Peyer's patch (tissue), 4 donors: ENCODE measurements at regions not wholly inside any gene's neighbourhood (a gene's known extent, or its start where the extent isn't known, plus 50 kb on each side); places are given as distances from the start of the nearest gene placed in this dataset.

Source experiments
- DNase-seq, 3 donors: peaks; one replicate each; pipeline ENCODE4 v3.0.0-alpha.2; 2017 to 2019
- H3K27ac ChIP-seq, 4 donors: fragments of 200-600 bp; sonication (generic); one replicate each; pipeline ENCODE4 v1.5.1; 2016 to 2019
- H3K27me3 ChIP-seq, 2 donors: fragments of 200-600 bp; sonication (generic); one replicate each; pipeline ENCODE4 v1.5.1; 2019
- H3K36me3 ChIP-seq, 3 donors: fragments of 200-600 bp; sonication (generic); one replicate each; pipeline ENCODE4 v1.5.1; 2016 to 2019
- H3K4me1 ChIP-seq, 4 donors: fragments of 200-600 bp; sonication (generic); one replicate each; pipeline ENCODE4 v1.5.1; 2016 to 2019
- H3K4me3 ChIP-seq, 4 donors: fragments of 200-600 bp; sonication (generic); 1 replicate in 3 of 4; 2 replicates in 1 of 4; pipeline ENCODE4 v1.5.1; 2016 to 2019; ENCODE audit warnings: mild to moderate bottlenecking in 1 of 4
- H3K9me3 ChIP-seq, 4 donors: fragments of 200-600 bp; sonication (generic); one replicate each; pipeline ENCODE4 v1.5.1; 2016 to 2019; ENCODE audit warnings: mild to moderate bottlenecking in 1 of 4
- POLR2A ChIP-seq, 2 donors: fragments of 450-650 bp; IDR thresholded peaks; one replicate each; pipeline ENCODE4 v1.5.1; 2017; ENCODE audit warnings: antibody characterized with exemption in 2 of 2, mild to moderate bottlenecking in 2 of 2, moderate library complexity in 2 of 2
- TF ChIP-seq, protein P1 (sequence below), 6 experiments: fragments of 450-650 bp in 4 of 6; fragments of 200-600 bp in 2 of 6; sonication (generic) in 1 of 6; IDR thresholded peaks; one replicate each; pipeline ENCODE4 v1.5.1; 2017 to 2019; ENCODE audit warnings: antibody characterized with exemption in 6 of 6, mild to moderate bottlenecking in 3 of 6, moderate library complexity in 1 of 6

DNA sequence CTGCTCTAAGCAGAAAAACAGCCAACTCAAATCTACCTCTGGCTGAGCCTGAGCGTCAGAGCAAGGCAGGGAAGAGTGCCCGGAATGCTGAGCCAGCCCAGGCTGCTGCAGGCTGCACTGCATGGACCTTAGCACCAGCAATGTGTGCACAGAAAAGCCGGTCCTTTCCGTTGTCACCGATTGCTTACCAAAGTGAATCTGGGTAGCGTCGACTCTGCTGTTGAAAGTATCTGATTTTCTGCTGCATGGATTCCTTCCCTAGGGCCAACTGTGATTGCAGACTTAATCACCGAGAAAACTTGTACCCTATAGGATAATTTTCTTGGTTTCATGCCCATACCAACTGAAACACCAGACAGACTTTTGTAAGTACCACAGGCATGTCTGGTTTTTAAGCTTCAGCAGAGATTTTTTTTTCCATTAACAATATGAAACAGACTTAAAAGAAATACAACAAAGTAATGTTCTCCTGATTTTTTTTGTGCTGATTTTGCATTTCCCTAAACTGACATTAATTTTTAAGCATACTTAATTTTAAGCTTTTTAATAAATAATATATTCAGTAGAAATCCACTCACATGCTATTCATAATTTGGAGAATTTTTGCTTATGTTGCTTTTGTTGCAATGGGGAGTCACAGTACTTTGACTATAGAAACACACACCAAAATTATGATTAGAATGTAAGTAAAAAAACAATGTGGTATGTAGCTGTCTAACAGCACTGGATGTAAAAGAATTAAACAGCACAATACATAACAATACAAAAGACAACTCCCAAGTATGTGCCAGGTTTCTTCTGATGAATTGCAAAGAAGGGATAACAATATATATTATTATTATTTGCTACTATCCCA, 218.0 kb downstream of the THBS2 start:
- TF ChIP-seq, protein P1, sequence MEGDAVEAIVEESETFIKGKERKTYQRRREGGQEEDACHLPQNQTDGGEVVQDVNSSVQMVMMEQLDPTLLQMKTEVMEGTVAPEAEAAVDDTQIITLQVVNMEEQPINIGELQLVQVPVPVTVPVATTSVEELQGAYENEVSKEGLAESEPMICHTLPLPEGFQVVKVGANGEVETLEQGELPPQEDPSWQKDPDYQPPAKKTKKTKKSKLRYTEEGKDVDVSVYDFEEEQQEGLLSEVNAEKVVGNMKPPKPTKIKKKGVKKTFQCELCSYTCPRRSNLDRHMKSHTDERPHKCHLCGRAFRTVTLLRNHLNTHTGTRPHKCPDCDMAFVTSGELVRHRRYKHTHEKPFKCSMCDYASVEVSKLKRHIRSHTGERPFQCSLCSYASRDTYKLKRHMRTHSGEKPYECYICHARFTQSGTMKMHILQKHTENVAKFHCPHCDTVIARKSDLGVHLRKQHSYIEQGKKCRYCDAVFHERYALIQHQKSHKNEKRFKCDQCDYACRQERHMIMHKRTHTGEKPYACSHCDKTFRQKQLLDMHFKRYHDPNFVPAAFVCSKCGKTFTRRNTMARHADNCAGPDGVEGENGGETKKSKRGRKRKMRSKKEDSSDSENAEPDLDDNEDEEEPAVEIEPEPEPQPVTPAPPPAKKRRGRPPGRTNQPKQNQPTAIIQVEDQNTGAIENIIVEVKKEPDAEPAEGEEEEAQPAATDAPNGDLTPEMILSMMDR (IDR thresholded peaks at IDR 0.05), result no peak
- no peak for TF ChIP-seq POLR2A (IDR thresholded peaks at IDR 0.05)
- Histone ChIP-seq H3K4me1 (no peaks in the 10 kb centered on the region), H3K9me3 (no peaks in the 10 kb centered on the region), H3K27me3 (no peaks in the 10 kb centered on the region), H3K27ac (no peak overlapping the region), H3K36me3 (no peaks in the 10 kb centered on the region), H3K4me3 (no peak overlapping the region)
- DNase-seq, result no peak

- TF ChIP-seq, protein P1 (IDR thresholded peaks at IDR 0.05), result no peak
- TF ChIP-seq POLR2A (IDR thresholded peaks at IDR 0.05), result no peak
- Histone ChIP-seq H3K27ac (no peak overlapping the region), H3K4me3 (no peak overlapping the region), H3K36me3 (no peaks in the 10 kb centered on the region), H3K4me1 (no peaks in the 10 kb centered on the region), H3K27me3 (no peaks in the 10 kb centered on the region), H3K9me3 (no peaks in the 10 kb centered on the region)
- DNase-seq, result no peak
Observed at GRCh38 chr6:169034516-169035167, 219.0 kb downstream of the THBS2 start.

GRCh38 chr6:169029861-169030260, 223.8 kb downstream of the THBS2 start:
- no peak for DNase-seq
- Histone ChIP-seq H3K4me1 (no peaks in the 10 kb centered on the region), H3K9me3 (no peaks in the 10 kb centered on the region), H3K36me3 (no peaks in the 10 kb centered on the region), H3K27ac (no peak overlapping the region), H3K4me3 (no peak overlapping the region), H3K27me3 (no peaks in the 10 kb centered on the region)
- TF ChIP-seq, protein P1 (IDR thresholded peaks at IDR 0.05), result no peak
- no peak for TF ChIP-seq POLR2A (IDR thresholded peaks at IDR 0.05)

DNA sequence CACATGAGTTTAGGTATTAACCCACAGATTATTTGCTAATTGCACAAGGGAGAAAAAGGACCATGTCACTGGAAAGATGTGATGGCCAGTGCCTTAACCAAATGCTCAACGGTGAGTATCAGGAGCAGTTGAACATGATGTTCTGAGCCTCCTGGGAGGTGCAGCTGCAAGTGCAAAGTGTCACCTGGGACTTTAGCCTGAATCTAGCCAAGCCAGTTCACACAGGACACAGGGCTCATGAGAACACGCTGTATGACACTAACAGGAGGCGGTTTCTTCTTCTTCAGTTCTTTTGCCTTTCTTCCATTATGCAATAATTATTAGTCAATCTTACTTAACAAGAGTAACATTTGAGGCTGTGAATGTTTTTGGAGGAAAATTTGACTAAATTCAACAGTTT, 225.3 kb downstream of the THBS2 start:
- Histone ChIP-seq H3K27ac (no peak overlapping the region), H3K27me3 (no peaks in the 10 kb centered on the region), H3K4me1 (no peaks in the 10 kb centered on the region), H3K36me3 (no peaks in the 10 kb centered on the region), H3K9me3 (no peaks in the 10 kb centered on the region), H3K4me3 (no peak overlapping the region)
- no peak for TF ChIP-seq POLR2A (IDR thresholded peaks at IDR 0.05)
- TF ChIP-seq, protein P1 (IDR thresholded peaks at IDR 0.05), result no peak
- DNase-seq, result no peak

DNA sequence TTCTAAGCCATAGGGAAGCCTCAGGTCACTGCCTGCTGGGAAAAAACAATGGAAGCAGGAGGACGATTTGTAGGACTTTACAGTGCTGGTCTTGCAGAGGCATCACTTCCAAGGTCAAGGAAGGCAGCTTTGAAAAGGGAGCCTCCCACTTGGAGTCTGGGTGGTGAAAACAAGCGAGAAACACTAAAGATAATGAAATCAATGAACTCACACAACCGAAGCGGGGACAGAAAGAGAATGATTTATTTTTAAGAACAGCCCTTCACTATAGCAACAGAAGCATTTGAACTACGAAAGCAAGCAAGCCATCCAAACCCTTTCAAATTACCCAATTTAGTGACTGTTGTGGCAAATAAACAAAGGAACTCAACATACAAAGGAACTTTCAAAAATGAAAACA, 227.5 kb downstream of the THBS2 start:
- DNase-seq, result no peak
- TF ChIP-seq, protein P1 (IDR thresholded peaks at IDR 0.05), result no peak
- no peak for TF ChIP-seq POLR2A (IDR thresholded peaks at IDR 0.05)
- H3K36me3 ChIP-seq, result no peaks in the 10 kb centered on the region
- H3K27ac ChIP-seq, result no peak overlapping the region
- H3K9me3 ChIP-seq, result no peaks in the 10 kb centered on the region
- no peaks in the 10 kb centered on the region for H3K27me3 ChIP-seq
- H3K4me1 ChIP-seq, result no peaks in the 10 kb centered on the region
- no peak overlapping the region for H3K4me3 ChIP-seq
